Astrocyte of the spinal cord (primary cell): ENCODE measurements at regions not wholly inside any gene's neighbourhood (a gene's known extent, or its start where the extent isn't known, plus 50 kb on each side); places are given as distances from the start of the nearest gene placed in this dataset.
"Not testable (repeated sequence)": the region's sequence is repeated elsewhere in the genome, so short reads cannot be mapped to it uniquely, and the experiment has no call there.

Experiments
- DNase-seq: peaks from one replicate; pipeline ENCODE4 v3.0.0; 2011; ENCODE audit warnings: low read depth, low spot score
- H3K4me3 ChIP-seq: 2 replicates; pipeline ENCODE4 v1.5.1; 2011; ENCODE audit warnings: low read depth, mild to moderate bottlenecking, low read length, moderate library complexity
- in situ Hi-C: cut with HindIII; loops from 2 replicates; pipeline ENCODE4 v1.10.0; 2017; ENCODE audit warnings: low sequenced_read_pairs
- TF ChIP-seq, protein P1 (sequence below): IDR thresholded peaks from 2 replicates; pipeline ENCODE4 v1.5.1; 2012; ENCODE audit warnings: low read depth, mild to moderate bottlenecking, low read length, inconsistent platforms

DNA sequence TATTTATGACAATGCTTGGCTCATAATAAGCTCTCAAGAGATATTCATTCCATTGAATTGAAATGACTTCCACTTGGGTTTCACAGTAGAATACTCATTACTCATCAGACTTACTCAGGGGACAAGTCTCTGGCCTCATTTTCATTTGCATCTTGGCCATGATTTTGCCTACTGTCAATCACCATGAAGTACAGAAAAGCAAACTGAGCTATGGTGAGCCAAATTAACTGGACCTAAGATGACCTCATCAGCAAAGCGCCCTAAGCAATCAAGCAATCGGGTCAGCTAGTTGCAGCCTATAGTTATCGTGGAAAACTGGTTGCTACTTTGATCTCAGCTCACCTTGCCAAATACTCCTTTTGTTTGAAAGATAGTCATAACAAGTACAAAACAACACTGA lies 494.7 kb upstream of the SLC35B3 start:
- H3K4me3 ChIP-seq, result no peak overlapping the region
- in situ Hi-C loops, result no loop called here
- no peak for DNase-seq
- TF ChIP-seq, protein P1, sequence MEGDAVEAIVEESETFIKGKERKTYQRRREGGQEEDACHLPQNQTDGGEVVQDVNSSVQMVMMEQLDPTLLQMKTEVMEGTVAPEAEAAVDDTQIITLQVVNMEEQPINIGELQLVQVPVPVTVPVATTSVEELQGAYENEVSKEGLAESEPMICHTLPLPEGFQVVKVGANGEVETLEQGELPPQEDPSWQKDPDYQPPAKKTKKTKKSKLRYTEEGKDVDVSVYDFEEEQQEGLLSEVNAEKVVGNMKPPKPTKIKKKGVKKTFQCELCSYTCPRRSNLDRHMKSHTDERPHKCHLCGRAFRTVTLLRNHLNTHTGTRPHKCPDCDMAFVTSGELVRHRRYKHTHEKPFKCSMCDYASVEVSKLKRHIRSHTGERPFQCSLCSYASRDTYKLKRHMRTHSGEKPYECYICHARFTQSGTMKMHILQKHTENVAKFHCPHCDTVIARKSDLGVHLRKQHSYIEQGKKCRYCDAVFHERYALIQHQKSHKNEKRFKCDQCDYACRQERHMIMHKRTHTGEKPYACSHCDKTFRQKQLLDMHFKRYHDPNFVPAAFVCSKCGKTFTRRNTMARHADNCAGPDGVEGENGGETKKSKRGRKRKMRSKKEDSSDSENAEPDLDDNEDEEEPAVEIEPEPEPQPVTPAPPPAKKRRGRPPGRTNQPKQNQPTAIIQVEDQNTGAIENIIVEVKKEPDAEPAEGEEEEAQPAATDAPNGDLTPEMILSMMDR, result no peak

DNA sequence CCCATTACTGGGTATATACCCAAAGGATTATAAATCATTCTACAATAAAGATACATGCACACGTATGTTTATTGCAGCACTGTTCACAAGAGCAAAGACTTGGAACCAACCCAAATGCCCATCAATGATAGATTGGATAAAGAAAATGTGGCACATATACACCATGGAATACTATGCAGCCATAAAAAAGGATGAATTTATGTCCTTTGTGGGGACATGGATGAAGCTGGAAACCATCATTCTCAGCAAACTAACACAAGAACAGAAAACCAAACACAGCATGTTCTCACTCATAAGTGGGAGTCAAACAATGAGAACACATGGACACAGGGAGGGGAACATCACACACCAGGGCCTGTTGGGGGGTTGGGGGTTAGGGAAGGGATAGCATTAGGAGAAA lies 484.9 kb upstream of the SLC35B3 start:
- H3K4me3 ChIP-seq, in situ Hi-C loops, DNase-seq: not testable (repeated sequence)

DNA sequence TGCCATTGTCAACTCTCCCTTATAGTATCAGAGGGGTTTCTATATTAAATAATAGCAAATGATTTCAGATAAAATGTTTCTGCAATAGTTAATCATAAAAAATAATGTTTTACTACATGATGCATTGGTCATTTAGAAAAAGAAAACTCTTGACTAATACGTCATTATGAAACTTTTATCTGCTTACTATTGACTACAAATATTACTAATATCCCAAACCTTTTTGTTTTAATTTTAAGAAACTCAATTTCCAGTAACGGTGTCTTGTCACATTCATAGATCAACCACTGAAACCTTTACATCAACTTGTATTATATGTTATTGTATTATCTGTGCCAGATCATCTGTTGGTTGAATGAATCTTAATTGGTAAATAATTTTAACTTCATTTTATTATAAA lies 482.9 kb upstream of the SLC35B3 start:
- in situ Hi-C loops, result no loop called here
- TF ChIP-seq, protein P1, result no peak
- H3K4me3 ChIP-seq, result no peak overlapping the region
- DNase-seq, result no peak

DNA sequence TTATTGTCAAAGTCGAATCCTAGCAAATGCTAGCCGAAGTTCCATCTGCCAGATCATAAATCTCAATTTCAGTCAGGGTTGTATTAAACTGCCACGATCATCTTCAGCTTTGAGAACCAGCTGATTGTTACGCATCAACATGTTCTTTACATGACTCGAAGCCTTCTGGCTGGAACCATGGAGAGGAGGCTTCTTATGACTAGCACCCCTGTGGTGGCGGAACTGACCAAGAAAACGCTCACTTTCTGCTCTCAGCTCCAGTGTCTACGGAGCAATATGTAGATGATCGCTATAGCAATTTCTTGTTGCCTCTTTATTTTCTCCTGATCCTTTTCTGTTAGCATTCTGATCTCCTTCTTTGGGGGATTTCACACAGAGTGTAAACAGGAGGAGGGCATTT lies 479.4 kb upstream of the SLC35B3 start:
- TF ChIP-seq, protein P1, result no peak
- no peak overlapping the region for H3K4me3 ChIP-seq
- DNase-seq, result no peak
- in situ Hi-C loops, result no loop called here

DNA sequence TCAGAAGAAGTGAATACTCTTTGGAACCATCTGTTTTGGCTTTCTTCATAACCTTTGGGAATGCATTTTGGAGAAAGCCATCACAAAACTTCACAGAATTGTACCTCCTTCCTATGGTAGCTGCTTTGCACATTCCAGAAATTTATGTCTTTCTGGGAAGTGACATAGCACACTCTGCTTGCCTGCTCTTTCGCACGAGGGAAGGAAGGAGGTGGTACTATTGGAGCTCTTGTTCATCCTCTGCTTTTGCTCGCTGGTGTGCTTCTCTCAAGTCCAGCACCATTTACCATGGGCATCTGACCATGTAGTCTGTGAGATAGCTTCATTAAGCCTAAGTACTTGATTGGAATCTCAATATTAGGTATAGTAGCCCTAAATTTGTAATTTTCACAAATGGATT lies 473.3 kb upstream of the SLC35B3 start:
- H3K4me3 ChIP-seq, result no peak overlapping the region
- no peak for DNase-seq
- TF ChIP-seq, protein P1, result no peak
- in situ Hi-C loops, result no loop called here

DNA sequence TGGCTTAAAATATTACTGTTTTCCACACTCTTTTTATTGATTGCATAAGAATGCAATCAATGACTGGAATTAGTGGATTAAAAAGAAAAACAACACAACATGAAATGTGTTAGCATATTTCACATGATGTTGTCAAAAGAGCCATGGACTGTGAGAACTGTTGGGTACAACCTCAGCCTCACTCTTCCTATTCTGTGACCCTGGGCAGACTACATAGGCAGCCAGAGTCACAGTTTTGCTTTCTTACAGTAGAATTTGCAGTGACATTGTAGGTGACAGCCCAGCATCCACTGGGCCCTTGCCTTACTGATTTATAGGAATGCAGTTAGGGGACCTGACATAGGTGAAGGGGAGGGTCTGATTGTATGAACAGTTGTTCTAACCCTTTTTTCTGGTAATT lies 471.4 kb upstream of the SLC35B3 start:
- H3K4me3 ChIP-seq, result no peak overlapping the region
- TF ChIP-seq, protein P1, result no peak
- no peak for DNase-seq
- in situ Hi-C loops, result no loop called here

DNA sequence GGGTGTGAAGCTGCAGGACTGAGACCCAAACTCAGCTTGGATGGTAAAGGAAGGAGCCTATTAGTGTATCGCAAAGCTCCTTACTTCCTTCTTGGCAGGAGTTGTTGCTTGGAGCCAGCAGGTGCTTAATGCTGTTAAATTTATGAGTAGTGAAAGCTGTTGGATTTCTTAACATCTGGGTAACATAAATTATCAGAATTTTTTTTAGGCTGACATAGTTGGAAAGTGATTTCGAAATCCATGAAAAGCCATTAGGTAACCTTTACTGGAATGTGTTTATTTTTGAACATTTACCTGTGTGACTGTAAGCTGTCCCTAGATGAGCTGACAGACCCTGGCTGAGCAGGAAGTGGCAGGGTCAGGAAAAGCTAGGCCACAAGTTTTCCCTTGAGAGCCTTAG lies 470.4 kb upstream of the SLC35B3 start:
- in situ Hi-C loops, result no loop called here
- TF ChIP-seq, protein P1, result no peak
- DNase-seq, result no peak
- no peak overlapping the region for H3K4me3 ChIP-seq
